ENCODE measurements at regions not wholly inside any gene's neighbourhood (a gene's known extent, or its start where the extent isn't known, plus 50 kb on each side); places are given as distances from the start of the nearest gene placed in this dataset.
"Not testable (repeated sequence)": the region's sequence is repeated elsewhere in the genome, so short reads cannot be mapped to it uniquely, and the experiment has no call there.

GRCh38 chr3:187850258-187850921, 105.1 kb upstream of the BCL6 start:
- DNase-seq (ENCODE audit: low spot score) = no peak

DNA sequence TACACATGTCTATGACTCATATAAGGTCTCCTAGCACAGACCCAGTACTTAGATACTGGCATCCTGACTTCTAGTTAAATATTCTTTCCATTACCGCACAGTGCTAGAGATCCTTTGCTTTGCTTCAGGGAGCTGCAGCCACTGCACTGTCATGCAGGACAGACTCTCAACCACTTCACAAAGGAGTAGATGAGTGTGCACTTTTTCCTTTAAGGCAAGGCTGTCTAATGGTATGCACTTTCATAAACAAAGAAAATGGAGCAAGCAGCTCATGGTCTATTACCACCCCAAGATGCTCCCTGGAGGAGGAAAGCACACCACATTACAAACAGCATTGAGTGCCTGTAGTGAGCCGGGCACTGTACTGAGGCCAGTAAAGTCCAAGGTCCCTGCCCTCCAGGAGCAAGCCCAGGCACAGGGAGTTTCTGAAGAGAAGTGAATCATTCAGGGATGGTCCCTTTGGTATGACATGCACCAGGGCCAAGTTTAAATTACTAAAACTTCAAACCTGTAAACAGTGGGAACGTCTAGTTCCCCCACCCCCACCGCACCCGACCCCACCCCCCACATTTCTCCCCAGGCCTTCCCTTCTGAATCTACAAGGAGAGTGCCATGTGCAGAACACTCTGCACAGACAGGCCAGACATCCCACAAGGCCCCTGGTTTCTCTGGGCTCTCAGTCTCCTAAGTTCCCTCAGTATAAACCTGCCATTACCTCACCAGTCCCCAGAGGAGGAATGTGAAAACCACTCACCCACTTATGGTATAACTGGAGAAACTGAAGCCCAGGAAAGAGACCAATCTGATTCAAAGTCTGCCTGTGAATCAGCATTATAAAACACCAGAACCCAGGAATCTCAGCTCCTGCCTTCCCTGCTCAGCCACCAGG, 107.8 kb upstream of the BCL6 start:
- no peak for DNase-seq (ENCODE audit: low spot score)

DNA sequence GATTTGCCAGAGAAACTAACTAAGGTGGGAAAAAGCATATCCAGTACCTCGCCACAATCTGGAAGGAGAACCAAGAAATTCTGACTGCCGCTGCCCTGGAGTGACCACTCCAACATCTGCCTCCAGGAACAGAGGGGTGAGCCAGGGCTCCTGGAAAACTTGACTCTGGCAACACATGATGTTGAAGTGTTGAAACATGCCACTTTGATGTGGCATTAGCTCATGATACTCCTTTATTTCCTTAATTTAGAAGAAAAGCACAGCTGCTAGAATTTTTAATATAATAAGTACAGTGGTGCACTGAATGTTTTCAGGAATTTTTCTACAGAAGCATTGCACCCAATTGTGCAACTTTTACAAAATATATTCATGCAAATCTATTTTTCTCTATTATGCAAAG, 109.9 kb upstream of the BCL6 start:
- no peak for DNase-seq (ENCODE audit: low spot score)

GRCh38 chr3:187856555-187856954, 111.3 kb upstream of the BCL6 start:
- DNase-seq (ENCODE audit: low spot score) = no peak

- no peak for DNase-seq (ENCODE audit: low spot score)
Measured at GRCh38 chr3:187858041-187858440, 112.8 kb upstream of the BCL6 start.

DNA sequence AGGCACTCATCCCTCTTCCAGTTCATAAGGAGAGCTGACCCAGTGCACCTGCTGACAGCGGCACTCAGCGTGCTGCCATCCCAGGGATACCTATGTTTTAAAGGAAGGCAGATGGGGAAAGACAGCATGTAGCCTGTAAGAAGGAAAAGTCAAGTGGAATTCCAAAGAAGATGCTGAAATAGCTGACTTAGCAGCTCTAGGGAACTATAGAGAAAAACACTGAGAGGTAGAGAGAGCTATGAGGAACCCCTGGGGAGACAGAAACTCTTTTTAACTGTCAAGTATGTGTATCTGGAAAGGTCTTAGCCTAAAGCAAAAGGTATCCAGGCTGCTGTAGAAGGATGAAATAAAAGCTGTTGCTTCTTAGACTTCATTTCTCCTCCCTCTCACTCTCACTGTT, 113.4 kb upstream of the BCL6 start:
- no peak for DNase-seq (ENCODE audit: low spot score)

DNA sequence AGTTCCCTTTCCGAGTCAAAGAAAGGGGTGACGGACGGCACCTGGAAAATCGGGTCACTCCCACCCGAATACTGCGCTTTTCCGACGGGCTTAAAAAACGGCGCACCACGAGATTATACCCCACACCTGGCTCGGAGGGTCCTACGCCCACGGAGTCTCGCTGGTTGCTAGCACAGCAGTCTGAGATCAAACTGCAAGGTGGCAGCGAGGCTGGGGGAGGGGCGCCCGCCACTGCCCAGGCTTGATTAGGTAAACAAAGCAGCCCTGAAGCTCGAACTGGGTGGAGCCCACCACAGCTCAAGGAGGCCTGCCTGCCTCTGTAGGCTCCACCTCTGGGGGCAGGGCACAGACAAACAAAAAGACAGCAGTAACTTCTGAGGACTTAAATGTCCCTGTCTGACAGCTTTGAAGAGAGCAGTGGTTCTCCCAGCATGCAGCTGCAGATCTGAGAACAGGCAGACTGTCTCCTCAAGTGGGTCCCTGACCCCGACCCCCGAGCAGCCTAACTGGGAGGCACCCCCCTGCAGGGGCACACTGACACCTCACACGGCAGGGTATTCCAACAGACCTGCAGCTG, 117.5 kb upstream of the BCL6 start:
- not testable (repeated sequence) for DNase-seq (ENCODE audit: low spot score)

DNA sequence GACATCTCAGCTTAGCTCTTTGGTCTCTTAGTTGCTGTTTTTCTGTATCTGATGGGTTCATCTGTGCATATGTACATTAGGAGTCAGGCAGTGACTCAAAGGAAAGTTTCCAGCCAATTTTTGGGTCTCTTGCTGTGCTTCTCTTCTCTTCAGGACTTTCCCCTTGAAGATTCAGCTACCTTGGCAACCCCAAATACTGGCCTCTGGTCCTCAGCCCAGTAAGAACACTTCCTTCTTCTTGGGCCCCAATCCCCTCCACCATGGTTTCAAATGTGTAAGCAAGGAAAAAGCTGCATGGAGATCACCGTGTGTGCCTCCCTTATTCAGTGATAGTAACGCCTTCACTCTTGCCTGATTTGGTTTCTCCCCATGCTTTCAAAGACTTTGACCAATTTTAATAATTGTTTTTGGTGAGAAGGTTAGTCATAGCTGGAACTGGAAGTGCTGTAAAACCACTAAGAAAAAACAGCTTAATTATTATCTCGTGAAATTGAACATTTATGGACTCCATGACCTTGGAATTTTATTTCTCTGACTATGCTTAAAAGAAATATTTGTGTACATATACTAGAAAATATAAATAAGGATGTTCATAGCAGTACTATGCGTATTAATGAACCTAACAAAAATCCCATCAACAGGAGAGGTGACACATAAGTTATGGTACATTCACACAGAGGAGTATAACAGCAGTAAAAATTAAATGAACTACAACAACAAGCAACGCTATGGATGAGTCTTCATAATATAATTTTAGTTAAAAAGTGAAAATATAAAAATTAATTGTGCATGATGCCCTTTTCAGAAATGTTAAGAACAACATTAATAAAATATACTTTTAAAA, 125.3 kb upstream of the BCL6 start:
- no peak for DNase-seq (ENCODE audit: low spot score)

DNA sequence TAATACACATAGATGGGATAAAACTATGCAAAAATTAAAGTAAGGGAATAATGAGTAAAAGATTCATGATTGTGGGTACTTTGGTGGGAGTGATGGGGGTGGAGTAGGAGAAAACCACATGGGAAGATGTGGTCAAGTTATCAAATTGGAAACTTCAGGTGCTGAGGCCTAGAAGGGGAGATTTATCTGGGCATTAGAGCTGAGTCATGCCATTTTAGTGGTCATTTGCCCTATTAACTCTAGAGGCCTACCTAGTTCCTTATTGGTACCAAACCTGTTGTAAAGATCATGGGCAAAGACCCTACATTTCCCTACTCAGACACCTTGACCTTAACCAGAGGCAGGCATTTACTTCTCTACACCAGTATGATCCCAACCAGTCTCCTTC, 125.9 kb upstream of the BCL6 start:
- DNase-seq (ENCODE audit: low spot score) = no peak

DNA sequence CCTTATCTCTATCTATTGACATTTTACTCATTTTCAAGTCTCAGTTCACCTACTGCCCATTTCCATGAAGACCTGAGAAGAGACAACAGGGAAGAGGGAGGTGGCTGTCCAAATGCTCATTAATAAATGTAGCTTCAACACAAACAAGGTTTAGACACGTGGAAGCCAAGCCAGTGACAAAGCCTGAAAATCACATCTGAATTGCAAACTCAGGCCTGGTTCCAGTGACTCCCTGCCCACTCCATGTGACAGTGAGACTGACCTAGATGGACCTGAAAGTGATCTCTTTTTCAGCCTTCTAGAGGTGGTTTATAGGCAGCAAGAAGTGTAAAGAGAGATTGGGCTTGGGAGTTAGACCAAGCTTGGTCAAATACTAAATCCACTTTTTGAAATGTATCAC, 126.6 kb upstream of the BCL6 start:
- DNase-seq (ENCODE audit: low spot score) = no peak

DNA sequence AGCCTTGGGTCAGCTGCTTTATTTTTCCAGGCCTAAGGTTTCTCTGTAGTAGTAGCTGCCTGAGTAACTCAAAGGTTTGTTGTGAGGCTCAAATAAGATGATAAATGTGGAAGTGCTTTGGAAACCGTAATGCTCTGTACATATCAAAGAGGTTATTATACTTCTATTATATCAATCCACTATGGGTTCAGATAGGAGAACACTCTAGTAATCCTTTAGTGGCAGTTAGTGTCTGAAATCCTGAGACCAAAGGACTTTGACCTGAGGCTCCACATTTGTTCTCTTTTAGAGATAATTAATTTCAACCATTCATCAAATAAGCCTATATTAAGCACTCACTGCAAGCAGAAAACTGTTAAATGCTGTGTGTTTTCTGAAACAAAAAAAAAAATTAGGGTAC, 128.6 kb upstream of the BCL6 start:
- DNase-seq (ENCODE audit: low spot score) = no peak

DNA sequence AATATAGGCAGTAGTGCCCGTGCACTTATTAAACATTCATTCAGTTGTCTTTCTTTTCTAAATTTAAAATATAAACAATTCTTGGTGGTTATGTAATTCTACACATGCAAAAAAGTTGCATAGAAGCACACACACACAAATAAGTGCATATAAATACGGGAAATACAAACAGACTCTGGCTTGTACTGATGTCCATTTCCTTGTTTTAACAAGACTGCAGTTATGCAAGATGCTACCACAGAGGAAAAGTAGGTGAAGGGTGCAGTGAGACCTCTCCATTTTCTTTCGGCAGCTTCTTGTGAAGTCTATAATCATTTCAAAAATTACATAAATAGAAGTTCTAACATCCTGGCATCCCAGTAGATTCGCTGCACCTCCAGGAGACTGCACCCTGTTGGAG, 130.6 kb upstream of the BCL6 start:
- no peak for DNase-seq (ENCODE audit: low spot score)

DNA sequence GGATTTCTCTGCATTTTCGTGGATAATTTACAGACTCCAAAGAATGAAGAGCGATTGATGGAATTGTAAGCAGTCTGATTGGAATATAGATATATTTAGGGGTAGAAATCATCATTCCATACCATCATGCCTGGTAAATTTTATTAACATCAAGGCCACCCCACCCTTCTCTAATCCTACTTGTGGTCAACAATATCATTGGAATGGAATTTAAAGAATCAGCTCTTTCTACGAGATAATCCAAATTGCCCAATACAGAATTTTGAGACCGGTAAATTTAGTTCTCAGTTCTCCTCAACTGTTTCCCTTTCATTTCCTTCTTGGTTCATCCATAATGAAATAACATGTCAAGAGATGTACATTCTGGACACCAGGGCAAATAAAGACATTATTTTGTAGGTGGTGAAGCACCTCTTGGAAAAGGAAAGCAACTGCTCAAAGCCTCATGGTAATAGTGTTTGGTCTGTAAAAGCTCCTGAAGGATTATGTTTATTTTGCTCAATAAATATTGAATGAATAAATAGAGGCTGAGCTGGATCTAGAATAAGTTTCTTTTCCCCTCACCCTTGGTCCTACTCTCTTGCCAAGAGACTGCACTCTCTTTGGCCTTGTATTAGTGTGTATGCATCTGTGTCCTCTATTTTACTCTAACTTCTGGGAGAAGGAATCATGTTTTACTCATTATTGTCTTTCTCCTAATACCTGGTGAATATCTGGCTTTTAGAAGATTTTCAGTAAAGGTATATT, 133.7 kb upstream of the BCL6 start:
- no peak for DNase-seq (ENCODE audit: low spot score)

- DNase-seq (ENCODE audit: low spot score) = no peak
Measured at GRCh38 chr3:187880441-187880840, 135.2 kb upstream of the BCL6 start.

DNA sequence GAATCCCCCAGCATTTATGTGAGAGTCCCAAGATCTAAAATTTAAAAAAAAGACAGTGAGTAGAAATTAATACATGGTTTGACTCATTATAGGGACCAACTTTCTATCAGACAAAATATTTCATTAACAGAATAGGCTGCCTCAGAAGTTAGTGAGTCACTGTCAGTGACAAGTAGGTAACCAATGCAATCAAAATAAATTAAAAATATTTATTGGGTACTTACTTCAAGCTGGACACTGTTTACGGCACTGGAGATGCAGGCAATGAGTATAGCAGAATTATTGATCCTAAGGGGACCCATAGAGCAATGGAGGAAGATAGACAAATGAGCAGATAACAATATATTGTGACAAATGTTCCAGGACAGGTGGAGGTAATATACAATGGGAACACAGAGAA, 135.6 kb upstream of the BCL6 start:
- DNase-seq (ENCODE audit: low spot score) = no peak

DNA sequence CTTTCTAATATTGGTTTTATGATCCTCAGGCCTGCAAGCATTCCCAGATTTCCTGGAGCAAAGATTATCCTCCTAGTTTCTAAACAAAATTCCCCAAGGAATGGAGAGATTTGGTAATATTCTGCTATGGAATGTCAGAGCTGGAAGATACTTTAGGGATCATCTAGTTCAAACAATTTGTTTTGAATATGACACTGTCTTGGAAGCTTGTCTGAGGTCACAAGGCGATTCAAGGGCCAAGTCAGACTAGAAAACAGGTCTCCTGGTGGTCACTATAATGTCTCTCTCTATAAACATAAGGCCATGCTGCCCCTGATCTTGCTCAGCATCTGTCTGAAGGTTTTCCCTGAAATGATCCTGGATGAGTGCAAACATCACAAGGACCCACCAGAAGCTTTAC, 143.4 kb upstream of the BCL6 start:
- DNase-seq (ENCODE audit: low spot score) = no peak

DNA sequence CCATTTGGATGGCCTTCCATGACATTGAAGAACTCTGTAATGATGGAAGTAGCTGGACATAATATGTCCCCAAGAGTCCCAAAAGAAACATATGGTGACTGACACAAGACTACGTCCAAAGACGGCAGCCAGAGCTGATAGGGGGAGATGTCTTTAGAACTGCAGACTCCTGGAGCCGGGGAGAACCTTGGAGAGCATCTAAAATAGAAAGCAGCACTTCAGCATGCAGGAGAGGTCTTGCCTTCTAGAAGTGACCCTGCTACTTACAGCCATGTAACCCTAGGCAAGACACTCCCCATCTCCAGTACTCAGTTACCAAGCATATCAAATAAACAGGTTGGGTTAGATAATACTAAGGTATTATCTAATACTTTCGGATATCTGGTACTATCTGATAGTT, 143.8 kb upstream of the BCL6 start:
- no peak for DNase-seq (ENCODE audit: low spot score)

DNA sequence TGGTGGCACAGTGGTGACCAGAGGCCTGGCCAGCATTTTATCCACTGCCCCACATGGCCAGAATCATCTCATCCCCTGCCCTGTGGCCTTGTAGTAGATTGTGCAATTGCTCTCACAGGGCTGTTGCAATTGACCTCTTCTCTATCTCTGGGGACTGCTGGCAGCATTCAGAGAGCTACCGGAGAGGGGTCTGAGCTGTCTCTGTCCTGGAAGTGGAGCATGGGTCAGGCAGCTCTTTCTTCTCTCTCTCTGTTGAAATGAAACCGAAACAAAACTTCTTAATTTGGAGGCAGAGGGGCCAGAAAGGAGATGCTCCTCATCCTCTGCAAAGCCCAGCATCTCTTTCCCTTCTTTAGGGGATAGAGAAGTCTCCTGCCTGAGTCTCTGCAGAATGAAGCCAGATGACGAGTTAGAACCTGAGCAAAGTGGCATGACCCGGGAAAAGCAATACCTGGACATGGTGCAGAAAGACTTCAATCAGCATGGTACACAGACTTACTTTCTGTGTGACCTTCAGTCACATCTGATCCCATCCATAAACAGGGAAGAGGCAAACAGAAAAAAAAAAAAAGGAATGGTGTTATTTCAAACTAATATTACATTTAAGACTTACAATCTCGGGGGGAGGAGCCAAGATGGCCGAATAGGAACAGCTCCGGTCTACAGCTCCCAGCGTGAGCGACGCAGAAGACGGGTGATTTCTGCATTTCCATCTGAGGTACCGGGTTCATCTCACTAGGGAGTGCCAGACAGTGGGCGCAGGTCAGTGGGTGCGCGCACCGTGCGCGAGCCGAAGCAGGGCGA, 144.5 kb upstream of the BCL6 start:
- no peak for DNase-seq (ENCODE audit: low spot score)

DNA sequence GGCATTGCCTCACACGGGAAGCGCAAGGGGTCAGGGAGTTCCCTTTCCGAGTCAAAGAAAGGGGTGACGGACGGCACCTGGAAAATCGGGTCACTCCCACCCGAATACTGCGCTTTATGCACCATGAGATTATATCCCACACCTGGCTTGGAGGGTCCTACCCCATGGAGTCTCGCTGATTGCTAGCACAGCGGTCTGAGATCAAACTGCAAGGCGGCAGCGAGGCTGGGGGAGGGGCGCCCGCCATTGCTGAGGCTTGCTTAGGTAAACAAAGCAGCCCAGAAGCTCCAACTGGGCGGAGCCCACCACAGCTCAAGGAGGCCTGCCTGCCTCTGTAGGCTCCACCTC, 145.1 kb upstream of the BCL6 start:
- DNase-seq (ENCODE audit: low spot score) = not testable (repeated sequence)

DNA sequence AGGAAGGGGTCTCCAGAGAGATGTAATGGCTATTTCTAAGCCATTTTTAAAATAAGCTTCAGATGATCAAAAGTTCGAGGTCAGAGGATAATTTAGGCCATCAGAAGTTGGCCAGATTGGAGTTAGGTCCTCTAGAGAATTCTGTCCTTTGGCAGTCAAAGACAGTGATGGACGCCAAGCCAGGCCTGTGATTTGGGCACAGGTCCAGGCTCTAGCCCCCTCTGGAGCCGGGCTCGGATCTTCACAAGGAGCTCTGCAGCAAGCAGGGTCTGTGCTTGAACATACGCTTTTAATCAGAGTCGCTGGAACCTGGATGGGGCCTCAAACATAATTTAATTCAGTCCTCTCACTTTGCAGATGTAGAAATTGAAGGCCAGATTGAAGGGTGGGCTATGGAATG, 151.4 kb upstream of the BCL6 start:
- DNase-seq (ENCODE audit: low spot score) = peak; percentile 85

GRCh38 chr3:187899246-187899645, 154.0 kb upstream of the BCL6 start:
- DNase-seq (ENCODE audit: low spot score) = no peak
